UCSD-AML1 (cell line): ENCODE measurements at regions not wholly inside any gene's neighbourhood (a gene's known extent, or its start where the extent isn't known, plus 50 kb on each side); places are given as distances from the start of the nearest gene placed in this dataset.

Experiments used
- DNase-seq: peaks from one replicate; lab custom pipeline; 2025; ENCODE audit not compliant: unreplicated experiment; lab: John Stamatoyannopoulos, UW

DNA sequence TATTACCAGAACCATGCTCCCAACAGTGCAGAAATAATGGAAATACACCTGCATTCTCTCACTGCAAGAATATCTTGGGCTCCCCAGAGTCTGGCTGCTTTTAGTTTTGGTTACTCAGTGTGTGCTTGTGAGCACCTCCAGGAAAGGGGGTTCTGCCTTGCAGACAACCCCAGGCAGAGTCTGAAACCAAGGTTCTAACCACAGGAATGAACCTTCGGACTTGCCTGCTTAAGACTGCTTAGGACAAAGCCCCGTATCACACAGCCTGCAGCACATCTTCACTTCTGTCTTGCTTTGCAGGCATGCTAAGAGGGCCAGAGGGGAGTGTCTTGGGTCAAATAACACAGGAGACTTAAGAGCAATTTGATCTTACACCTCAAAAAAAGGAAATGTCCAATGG, 94.8 kb upstream of the SPATA31C2 start:
- DNase-seq, result no peak

DNA sequence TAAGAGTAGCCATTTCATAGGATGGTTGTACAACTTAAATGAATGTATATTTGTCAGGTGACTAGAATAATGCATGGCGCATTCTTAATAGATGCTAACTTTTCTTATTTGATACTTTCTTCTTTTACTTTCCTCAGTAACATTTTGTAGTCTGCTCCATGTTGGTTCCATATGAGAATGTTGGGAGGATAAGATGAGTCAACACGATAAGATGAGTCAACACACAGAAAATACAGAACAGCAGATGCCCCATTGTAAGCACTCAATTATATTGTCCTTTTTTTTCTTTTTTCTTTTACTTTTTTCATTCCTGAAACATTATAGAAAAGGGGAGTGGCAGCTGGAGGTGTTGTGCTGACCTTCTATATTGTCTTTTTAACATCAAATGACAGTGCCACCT, 92.3 kb upstream of the SPATA31C2 start:
- no peak for DNase-seq

DNA sequence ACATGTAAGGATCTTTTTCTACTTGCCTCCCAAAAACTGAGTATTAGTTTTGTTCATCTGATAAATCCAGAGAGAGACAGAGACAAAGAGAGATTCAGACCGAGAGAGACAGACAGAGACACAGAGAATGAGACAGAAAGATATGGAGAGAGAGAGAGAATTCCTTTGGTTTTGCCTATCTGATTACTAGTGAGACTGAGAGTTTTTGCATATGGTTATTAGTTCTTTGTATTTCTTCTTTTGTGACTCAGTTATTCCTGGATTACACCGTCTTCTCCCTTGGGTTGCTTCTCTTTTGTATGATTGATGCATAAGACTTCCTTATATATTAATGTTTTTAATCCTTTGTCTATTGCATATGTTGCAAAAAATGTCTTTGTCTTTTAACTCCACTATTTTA, 91.2 kb upstream of the SPATA31C2 start:
- no peak for DNase-seq

DNA sequence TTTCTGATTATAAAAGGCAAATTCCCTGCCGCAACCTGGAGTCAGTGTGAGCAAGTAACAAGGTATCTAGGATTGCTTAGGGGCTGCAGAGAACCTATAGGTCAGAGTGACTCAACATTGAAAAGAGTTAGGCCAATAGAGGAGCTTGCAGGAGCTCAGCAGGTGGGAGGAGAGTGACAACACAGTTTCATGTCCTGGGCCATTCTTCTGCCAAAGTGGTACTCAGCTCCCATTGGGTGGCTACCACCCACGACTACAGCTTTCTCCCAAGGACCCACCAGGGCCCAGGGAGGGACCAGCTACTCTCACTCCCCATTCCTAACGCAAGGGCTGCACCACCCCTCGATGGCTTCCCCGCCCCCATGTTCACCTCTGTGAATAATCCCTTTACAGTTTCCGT, 86.7 kb upstream of the SPATA31C2 start:
- no peak for DNase-seq

DNA sequence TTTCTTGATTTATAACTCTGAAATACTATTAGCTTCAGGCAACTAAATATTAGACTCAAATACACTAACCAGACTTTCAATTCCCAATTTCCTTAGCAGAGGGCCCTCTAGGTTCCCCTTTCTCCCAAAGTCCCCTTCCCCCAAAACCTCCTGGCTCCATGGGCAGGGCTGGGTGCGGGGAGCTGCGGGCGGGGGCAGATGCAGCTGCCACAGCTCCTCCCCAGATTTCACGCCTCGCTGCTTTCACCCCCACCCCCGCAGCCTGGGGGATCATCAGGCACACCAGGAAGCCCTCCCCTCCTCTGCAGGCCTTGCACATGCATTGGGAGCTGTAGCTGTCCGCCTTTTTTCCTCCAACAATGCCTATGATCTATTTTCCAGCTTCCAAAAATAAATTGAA, 82.8 kb upstream of the SPATA31C2 start:
- DNase-seq, result no peak

DNA sequence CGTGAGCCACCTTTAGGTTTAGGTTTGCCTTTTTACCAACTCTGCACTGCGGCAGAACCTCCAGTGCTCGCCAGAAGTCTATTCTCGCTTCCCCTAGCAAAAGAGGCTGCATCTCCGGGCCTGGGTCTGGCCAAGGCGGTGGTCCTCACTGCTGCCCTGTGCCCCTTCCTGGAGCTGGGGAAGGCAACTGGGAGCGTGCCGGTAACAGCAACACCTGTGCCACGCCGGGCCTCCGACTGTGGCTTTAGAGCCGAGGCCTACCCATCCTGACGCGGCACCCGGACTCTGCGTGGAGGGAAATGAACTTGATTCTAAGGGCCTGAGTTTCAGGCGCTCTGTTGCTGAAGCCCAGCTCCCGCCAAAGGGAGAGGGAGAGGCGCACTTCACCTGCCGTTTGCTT, 82.4 kb upstream of the SPATA31C2 start:
- no peak for DNase-seq

DNA sequence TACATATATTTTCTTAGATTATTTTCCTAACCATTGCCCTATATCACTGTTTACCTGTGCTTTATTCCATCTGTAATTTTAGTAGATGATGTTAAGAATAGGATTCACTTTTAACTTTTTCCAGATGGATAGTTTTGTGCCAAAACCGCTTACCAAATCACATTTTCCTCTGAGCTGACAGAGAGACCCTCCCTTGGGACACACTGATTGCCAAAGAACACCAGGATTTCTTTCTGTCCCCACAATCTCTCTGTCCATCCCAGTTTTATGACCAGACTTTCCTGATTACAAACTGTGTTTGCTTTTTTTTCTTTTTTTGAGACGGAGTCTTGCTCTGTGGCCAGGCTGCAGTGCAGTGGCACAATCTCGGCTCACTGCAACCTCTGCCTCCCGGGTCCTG, 81.3 kb upstream of the SPATA31C2 start:
- no peak for DNase-seq

DNA sequence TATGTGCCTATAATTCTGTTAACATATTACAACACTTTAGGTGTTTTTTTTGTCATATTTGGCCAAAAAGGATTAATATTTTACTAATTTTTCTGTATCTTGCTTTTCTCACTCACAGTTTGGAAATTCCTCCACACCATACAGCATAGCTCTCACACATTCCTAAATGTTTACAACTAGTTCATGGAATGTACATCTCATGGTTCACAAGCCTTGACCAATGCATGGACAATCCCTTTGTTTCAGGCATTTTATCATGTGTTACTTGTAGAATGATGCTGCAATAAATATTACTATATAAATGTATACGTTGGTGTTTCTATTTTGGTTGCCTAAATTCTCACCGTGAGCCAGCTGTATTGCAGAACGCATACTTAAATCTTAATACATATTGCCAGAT, 80.5 kb upstream of the SPATA31C2 start:
- no peak for DNase-seq

DNA sequence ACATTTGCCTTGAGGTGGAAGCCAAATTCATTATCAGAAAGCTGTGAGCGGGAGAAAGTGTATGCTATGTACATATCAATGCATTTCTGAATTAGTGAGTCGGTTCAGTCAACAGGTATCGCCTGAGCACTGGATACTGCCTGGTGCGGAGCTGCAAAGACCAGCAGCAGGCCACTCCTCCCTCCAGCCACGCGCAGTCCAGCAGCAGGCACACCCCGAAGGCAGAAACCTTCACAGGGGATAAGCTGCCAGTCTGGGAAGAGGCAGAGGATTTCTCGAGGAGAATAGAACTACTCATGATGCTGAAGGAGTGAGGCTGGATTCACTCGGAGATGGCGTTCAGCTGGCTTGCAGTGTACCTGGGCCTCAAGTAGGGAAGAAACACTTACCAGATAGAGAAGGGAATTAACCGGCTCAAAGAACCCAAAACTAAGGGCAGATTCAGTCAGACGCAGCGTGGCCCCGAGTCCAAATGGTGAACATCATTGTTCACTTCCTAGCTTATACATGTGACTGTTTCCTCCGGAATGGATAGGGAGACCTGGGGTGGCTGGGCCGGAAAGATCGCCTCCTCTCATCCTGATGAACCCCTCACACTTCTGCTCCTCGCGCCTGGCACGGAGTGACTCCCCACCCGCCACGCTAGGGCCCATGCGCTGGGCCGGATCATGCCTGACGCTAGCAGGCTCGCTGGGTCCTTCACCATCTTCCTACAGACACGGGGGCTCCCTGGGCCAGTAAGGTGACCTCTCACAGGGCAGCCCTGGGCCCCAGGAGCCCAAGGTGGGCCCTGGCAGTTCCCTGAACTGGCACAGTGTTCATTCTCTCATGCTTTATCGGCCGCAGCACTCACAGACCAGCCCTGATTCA, 78.1 kb upstream of the SPATA31C2 start:
- no peak for DNase-seq

DNA sequence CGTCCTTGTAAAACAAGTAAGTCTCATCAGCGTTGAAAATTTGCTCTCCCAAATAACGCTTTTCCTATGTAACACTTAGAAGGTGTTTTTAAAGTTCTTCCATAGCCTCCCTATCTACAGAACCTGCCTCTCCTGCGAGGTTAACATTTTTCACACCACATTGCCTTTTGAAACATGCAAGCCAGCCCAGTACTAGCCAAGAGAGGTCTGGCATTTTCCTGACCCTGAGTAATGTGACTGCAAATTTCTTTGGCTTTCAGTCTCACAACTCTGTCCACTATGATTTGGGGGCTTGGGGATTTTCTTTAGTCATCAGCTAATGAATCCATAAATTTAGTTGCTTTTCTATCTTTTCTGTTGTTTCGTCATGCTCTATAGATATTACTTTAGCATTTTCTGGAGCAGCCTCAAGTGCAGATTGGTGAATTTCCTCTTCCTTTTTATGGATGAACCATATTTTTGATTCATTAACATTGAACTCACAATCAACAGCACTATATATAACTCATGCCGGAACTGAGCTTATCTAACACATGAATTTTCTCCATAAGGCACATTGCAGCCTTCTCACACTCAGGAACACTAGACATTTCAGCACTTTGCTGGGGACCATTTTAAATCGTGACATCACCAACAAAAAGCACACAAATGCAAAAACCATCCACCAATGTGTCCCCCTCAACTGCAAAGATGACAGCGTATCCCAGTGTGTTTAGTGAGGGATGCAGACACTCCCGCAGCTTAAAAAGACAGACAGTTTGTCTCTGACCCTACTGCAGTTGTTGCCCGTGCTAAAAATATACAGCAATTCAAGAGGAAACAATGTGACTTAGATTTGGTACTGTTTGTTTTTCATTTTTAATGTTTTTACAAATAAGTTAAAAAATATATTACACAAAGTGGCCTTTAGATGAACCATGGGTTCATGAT, 77.2 kb upstream of the SPATA31C2 start:
- no peak for DNase-seq

DNA sequence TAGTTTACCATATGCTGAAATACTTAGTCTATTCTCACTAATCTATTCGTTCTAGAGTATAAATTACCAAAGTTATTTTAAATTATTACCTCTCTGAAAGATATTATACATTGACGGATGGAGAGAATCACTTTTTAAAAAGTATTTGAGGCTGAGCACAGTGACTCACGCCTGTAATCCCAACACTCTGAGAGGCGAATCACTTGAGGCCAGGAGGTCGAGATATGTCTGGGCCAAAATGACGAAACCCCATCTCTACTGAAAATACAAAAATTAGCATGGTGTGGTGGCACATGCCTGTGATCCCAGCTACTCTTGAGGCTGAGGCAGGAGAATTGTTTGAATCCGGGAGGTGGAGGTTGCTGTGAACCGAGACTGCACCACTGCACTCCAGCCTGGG, 64.0 kb upstream of the SPATA31C2 start:
- DNase-seq, result no peak

DNA sequence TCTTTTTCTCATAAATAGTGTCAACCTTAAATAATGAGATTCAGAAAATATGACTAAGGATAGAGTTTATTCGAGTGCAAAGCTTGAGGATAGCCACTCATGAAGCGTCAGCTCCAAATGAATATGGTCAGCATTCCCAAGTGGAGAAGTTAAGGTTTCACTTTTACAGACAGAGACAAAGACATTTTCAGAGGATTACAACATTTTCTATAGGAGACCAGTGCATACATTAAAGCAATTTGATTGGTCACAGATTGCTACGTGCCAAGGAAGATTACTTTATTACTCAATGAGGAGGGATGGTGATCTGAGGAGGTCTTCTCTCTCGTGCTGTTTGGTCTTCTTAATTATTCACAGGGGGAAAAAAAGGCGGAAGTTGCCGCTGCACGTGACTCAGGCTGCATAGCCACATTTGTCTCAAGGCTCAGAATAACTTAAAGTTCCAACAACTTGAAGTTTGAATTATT, 60.1 kb upstream of the SPATA31C2 start:
- no peak for DNase-seq

DNA sequence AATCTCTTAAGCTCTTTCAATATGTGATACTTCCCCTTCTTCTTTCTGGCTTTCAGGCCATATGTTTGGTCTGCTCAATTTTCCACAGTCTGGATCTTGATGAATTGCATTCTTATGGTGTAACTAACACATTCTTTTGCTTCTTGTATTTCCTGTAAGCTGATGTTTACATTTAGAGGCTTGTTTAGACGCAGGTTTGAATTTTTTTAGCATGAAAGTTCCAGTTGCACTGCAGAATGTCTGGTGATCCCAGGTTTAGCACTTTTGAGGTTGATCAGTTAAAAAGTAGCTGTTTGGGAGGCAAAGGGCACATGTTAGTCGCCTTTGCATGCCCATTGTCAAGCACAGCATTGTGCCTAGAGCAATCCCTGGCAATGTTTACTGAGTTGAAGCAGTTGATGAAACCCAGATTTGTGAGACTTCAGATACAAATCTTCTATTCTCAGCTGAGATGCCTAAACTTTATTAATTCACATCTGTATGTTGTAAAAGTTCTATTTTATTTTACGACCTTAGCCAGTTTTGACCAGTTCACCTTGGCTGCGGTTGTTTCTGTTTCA, 59.6 kb upstream of the SPATA31C2 start:
- DNase-seq, result no peak

DNA sequence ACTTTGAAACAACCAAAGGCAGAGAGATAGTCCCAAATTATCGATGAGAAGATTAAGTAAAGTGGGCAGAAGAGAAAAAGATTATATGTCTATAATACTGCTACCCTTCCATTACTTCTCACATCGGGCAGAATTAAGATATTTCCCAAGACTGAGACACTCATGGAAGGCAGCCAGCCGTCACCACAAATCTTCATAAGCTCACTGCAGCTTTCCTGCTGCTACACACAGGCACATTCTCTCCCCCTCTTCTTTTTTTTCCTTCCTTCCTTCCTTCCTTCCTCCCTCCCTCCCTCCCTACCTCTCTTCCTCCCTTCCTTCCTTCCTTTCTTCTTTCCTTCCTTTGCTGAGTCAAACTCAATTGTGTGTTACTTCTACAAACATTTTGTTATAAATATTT, 58.7 kb upstream of the SPATA31C2 start:
- no peak for DNase-seq

DNA sequence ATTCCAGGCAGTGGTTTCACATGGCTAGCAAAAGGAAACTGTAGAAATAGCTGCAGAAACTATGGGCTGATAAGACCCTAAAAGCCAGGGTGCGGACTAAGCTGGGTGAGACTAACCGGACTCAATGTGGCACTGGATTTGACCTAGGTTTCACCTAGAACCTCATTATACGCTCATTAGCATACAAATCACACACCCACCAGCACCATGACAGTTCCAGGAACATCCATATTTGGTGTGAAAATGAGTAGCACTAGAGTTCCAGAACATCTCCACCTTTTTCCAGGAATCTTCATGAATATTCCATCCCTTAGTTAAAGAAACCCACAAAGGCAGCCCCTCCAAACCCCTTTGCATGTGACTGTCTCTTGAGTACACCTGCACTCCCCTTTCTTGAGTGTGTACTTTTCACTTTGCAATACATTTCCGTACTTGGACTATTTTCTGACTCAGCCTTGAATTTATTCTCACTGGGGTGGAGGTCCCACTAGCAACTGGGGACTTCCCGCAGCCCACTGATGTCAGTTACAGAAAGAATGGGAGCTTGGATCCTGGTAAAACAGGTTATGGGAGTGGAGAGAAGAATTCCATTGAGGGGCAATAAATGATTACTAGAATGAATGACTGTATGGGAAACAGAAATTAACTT, 58.0 kb upstream of the SPATA31C2 start:
- no peak for DNase-seq

DNA sequence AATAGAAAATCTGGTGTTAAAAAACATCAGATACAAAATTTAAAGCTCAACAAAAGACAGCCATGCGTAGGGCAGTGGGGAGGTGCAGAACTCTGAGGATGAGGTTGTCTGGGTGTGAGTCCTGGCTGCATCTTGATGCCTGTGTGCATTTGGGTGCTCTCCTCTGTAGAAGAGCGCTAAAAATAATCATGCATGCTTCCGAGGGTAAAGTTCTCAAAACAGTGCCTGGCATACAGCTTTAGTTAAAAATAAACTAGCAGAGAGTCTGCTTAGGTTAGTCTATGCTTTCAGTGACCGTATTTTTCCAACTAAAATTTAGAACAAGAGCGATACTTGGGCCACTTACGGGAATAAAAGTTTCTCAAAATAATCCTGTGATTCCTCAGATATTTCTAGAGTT, 55.5 kb upstream of the SPATA31C2 start:
- DNase-seq, result no peak

DNA sequence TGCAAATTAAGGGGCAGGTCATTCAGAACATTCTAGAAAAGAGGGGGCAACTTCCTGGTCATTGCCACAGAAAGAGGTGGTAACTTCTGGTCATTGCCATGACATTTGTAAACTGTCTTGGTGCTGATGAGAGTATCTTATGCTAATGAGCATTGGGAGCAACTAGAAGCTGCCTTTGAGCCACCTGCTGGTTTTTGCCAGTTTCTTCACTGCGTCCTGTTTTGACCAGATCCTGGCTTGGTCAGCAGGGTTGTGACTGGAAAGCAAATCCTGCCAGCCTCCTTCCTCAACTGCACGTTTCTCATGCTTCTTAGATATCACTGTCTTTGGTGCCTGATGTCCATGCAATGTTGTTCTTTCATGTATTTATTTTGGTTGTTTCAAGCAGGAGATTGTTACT, 53.2 kb upstream of the SPATA31C2 start:
- DNase-seq, result no peak

DNA sequence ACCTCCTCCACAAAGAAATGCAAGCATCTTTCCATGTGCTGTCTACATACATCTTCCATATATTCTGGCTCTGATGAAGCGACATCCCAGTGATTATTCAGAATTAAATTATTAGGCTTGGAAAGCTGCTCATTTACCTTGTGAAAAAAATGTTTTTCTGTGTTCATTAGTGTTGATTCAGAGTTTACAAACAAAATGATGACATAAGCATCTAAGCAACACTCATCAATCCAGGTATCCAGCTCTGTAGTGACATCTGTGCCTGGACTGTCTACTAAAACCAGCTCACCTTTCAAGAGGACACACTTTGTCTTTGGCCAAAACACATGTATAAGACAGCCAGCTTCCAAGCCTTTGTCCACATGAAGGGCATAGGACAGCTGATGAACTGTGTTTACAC, 51.1 kb upstream of the SPATA31C2 start:
- no peak for DNase-seq
